ENCODE measurements at regions not wholly inside any gene's neighbourhood (a gene's known extent, or its start where the extent isn't known, plus 50 kb on each side); places are given as distances from the start of the nearest gene placed in this dataset.

DNA sequence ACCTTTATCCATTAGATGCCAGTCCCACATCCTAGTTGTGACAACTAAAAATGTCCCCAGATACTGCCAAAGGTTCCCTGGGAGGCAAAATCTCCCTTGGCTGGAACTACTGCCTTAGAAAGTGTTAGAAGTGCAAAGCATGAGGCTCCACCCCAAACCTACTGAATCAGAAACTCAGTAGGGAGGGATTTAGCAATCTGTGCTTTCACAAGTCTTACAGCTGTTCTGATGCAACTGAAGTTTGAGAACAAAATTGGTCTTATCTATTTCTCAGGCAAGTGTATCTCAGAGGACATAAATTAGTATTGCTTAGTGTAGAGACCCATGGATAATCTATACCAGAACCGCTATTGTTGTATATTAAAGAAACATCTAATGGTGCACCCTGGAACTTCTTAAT lies 70.2 kb downstream of the CLDN1 start:
- DNase-seq (ENCODE audit: low spot score, unreplicated experiment) = no peak
- Mint-ChIP-seq H3K4me3 (ENCODE audit: low read depth) (no peak overlapping the region), H3K27me3 (no peaks in the 10 kb centered on the region), H3K36me3 (ENCODE audit: insufficient read depth) (no peaks in the 10 kb centered on the region), H3K4me1 (ENCODE audit: low read depth) (no peaks in the 10 kb centered on the region), H3K9me3 (ENCODE audit: low read depth) (peaks cover 16% of the 10 kb centered on the region), H3K27ac (no peak overlapping the region)
- TF ChIP-seq, protein P1, sequence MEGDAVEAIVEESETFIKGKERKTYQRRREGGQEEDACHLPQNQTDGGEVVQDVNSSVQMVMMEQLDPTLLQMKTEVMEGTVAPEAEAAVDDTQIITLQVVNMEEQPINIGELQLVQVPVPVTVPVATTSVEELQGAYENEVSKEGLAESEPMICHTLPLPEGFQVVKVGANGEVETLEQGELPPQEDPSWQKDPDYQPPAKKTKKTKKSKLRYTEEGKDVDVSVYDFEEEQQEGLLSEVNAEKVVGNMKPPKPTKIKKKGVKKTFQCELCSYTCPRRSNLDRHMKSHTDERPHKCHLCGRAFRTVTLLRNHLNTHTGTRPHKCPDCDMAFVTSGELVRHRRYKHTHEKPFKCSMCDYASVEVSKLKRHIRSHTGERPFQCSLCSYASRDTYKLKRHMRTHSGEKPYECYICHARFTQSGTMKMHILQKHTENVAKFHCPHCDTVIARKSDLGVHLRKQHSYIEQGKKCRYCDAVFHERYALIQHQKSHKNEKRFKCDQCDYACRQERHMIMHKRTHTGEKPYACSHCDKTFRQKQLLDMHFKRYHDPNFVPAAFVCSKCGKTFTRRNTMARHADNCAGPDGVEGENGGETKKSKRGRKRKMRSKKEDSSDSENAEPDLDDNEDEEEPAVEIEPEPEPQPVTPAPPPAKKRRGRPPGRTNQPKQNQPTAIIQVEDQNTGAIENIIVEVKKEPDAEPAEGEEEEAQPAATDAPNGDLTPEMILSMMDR (IDR thresholded peaks at IDR 0.05; ENCODE audit: unreplicated experiment) = no peak

DNA sequence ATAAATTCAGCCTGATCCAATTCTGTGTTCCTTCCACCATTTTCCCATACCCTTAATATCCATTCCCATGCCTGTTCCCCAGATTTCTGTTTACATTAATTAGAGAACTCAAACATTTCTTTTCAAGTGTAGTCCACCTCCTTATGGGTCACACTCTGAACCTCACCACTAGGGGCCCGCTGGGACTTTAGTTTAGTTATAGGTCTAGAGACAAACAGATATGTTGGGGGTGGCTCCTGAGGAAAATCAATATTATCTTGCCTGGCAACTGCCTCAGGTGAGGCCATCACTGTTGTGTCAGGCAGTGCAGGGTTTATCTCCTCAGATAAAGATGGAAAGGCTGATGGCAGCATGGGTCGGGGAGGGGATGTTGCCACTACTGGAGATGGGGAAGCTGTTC lies 72.8 kb downstream of the CLDN1 start:
- Mint-ChIP-seq H3K4me1 (ENCODE audit: low read depth) (no peaks in the 10 kb centered on the region), H3K27ac (no peak overlapping the region), H3K4me3 (ENCODE audit: low read depth) (no peak overlapping the region), H3K9me3 (ENCODE audit: low read depth) (peaks cover 33% of the 10 kb centered on the region), H3K36me3 (ENCODE audit: insufficient read depth) (peaks cover 6% of the 10 kb centered on the region), H3K27me3 (no peaks in the 10 kb centered on the region)
- TF ChIP-seq, protein P1 (IDR thresholded peaks at IDR 0.05; ENCODE audit: unreplicated experiment) = no peak
- no peak for DNase-seq (ENCODE audit: low spot score, unreplicated experiment)

DNA sequence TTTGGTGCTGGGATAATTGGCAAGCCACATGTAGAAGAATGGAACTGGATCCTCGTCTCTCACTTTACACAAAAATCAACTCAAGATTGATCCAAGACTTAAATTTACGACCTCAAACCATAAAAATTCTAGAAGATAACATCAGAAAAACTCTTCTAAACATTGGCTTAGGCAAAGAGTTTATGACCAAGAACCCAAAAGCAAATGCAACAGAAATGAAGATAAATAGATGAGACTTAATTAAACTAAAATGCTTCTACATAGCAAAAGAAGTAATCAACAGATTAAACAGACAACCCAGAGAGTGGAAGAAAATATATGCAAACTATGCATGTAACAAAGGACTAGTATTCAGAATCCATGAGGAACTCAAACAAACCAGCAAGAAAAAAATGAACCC lies 80.1 kb downstream of the CLDN1 start:
- TF ChIP-seq, protein P1 (IDR thresholded peaks at IDR 0.05; ENCODE audit: unreplicated experiment) = no peak
- Mint-ChIP-seq H3K4me3 (ENCODE audit: low read depth) (no peak overlapping the region), H3K27ac (no peak overlapping the region), H3K4me1 (ENCODE audit: low read depth) (peaks cover 2% of the 10 kb centered on the region), H3K36me3 (ENCODE audit: insufficient read depth) (peaks cover 7% of the 10 kb centered on the region), H3K27me3 (no peaks in the 10 kb centered on the region), H3K9me3 (ENCODE audit: low read depth) (peaks cover 40% of the 10 kb centered on the region)
- no peak for DNase-seq (ENCODE audit: low spot score, unreplicated experiment)

DNA sequence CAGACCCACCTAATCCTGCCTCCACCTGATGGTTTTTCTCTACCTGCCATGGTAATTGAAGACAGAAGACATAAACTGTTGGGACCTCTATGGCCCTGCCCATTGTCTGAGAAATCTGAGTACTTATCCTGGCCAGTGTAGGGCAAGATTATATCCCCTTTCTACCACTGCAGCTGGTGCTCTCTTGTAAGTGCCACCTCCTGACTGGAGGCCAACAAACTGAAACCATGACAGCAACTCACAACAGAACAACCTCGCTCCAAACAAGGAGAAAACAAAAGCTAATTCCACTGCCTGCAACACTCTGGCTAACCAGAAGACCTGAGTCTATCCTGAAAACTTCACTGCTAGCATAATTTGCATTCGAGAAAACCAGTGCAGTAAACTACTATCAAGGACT lies 82.9 kb downstream of the CLDN1 start:
- Mint-ChIP-seq H3K4me1 (ENCODE audit: low read depth) (peaks cover 2% of the 10 kb centered on the region), H3K36me3 (ENCODE audit: insufficient read depth) (peaks cover 2% of the 10 kb centered on the region), H3K9me3 (ENCODE audit: low read depth) (peaks cover 22% of the 10 kb centered on the region), H3K27ac (no peak overlapping the region), H3K4me3 (ENCODE audit: low read depth) (no peak overlapping the region), H3K27me3 (no peaks in the 10 kb centered on the region)
- DNase-seq (ENCODE audit: low spot score, unreplicated experiment) = no peak
- TF ChIP-seq, protein P1 (IDR thresholded peaks at IDR 0.05; ENCODE audit: unreplicated experiment) = no peak

DNA sequence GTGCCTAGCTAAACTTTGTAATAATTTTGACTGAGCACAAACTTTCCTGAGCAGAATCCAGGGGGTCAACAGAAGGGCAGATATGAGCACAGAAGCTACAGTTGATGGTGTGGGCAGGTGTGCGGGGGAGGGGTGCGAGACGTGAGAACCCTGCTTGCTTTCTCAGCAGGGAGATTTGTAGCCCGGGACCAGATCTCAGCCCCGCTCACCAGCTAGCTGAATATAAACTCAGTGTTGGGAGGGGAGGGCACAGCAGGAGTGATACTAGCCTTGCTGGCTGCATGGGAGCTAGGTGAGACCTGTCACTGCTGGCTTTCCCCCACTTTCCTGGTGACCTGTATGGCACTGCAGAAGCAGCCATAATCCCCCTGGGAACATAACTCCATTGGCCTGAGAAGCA lies 83.4 kb downstream of the CLDN1 start:
- Mint-ChIP-seq H3K9me3 (ENCODE audit: low read depth) (peaks cover 22% of the 10 kb centered on the region), H3K4me3 (ENCODE audit: low read depth) (no peak overlapping the region), H3K4me1 (ENCODE audit: low read depth) (peaks cover 2% of the 10 kb centered on the region), H3K27ac (peak overlapping the region; percentile 31), H3K27me3 (no peaks in the 10 kb centered on the region), H3K36me3 (ENCODE audit: insufficient read depth) (peaks cover 2% of the 10 kb centered on the region)
- no peak for DNase-seq (ENCODE audit: low spot score, unreplicated experiment)
- TF ChIP-seq, protein P1 (IDR thresholded peaks at IDR 0.05; ENCODE audit: unreplicated experiment) = no peak

All from progenitor cell of endocrine pancreas (in vitro differentiated cells).